GM12865 (cell line): ENCODE measurements at regions not wholly inside any gene's neighbourhood (a gene's known extent, or its start where the extent isn't known, plus 50 kb on each side); places are given as distances from the start of the nearest gene placed in this dataset.

Experiments used
- DNase-seq: peaks from one replicate; pipeline ENCODE4 v3.0.0; 2010; ENCODE audit warnings: low read depth
- H3K4me3 ChIP-seq: 2 replicates; pipeline ENCODE4 v1.5.1; 2011; ENCODE audit warnings: mild to moderate bottlenecking, low read depth, low read length, control low read depth
- TF ChIP-seq, protein P1 (sequence below): IDR thresholded peaks from 2 replicates; pipeline ENCODE4 v1.5.1; 2011; ENCODE audit warnings: low read length, control low read depth, low read depth, inconsistent platforms; ENCODE audit not compliant: insufficient read depth; ENCODE audit errors: missing control alignments

- no peak for DNase-seq
- TF ChIP-seq, protein P1, sequence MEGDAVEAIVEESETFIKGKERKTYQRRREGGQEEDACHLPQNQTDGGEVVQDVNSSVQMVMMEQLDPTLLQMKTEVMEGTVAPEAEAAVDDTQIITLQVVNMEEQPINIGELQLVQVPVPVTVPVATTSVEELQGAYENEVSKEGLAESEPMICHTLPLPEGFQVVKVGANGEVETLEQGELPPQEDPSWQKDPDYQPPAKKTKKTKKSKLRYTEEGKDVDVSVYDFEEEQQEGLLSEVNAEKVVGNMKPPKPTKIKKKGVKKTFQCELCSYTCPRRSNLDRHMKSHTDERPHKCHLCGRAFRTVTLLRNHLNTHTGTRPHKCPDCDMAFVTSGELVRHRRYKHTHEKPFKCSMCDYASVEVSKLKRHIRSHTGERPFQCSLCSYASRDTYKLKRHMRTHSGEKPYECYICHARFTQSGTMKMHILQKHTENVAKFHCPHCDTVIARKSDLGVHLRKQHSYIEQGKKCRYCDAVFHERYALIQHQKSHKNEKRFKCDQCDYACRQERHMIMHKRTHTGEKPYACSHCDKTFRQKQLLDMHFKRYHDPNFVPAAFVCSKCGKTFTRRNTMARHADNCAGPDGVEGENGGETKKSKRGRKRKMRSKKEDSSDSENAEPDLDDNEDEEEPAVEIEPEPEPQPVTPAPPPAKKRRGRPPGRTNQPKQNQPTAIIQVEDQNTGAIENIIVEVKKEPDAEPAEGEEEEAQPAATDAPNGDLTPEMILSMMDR: no peak
- H3K4me3 ChIP-seq: no peak overlapping the region
Observed at GRCh38 chr5:67904366-67904765, 311.2 kb upstream of the PIK3R1 start.

DNA sequence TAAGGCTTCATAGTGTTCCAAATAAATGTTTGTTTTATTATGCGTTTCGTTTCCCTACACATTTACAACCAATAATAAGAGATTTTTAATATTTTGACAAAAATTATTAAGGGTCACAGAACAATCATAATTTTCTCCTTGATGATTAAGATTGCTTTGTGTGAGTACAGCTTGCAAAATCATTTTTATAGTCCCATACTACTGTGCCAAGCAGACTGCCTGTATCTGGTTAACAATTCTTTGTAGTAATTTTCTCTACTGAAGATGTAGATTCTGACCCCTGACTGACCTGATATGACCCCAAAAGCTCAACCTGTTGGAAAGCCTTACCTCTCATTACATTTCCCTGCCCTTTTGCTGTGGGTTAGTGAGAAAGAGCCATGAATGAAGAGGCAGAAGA, 311.9 kb upstream of the PIK3R1 start:
- no peak overlapping the region for H3K4me3 ChIP-seq
- TF ChIP-seq, protein P1: no peak
- no peak for DNase-seq

GRCh38 chr5:67903121-67903520, 312.4 kb upstream of the PIK3R1 start:
- DNase-seq: no peak
- no peak overlapping the region for H3K4me3 ChIP-seq
- TF ChIP-seq, protein P1: no peak

DNA sequence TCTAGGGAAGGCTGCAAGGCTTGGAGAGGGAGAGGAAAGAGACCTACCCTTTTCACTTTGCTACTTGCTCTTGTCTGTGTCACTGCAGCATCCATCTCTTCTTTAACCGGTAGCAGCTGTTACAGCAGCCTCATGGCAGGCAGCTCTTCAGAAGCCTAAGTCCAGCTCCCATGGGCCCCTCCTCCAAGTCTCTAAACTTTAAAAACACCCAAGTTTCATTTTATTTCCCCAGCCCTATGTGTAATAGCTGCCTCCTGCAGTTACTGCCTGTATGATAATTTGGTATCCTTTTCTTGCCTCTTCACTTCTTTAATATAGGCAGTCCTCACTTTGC, 313.1 kb upstream of the PIK3R1 start:
- no peak overlapping the region for H3K4me3 ChIP-seq
- DNase-seq: no peak
- TF ChIP-seq, protein P1: no peak

DNA sequence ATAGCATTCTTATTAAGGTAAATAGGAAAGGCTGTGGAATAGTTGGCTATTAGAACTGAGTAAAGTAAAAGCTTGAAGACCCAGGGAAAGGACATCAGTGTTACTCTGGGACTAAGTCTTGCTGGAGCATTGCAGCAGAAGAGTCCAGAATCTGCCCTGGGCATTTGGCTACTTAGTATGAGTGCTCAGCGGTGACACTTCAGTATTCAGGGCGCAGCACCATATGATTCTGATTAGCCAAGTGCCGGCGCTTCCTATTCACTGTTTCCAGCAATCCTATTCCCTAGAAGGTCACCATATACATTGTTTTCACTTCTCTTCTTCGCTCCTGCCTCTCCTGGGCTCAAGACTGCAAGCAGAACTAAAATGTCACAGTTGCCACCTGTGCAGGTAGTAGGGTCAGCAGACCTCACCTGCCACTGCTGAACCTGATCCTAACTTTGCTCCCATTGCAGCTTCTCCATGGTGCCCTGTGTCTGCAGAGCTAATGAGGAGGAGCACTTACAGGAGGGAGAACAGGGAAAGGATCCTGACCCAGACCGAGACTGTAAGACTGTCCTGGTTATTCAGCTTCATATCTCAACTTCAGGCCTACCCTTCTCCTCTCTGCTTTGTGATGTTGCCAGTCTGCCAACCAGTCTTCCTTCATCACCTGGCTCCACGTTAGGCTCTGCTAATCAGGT, 313.6 kb upstream of the PIK3R1 start:
- TF ChIP-seq, protein P1: no peak
- no peak for DNase-seq

DNA sequence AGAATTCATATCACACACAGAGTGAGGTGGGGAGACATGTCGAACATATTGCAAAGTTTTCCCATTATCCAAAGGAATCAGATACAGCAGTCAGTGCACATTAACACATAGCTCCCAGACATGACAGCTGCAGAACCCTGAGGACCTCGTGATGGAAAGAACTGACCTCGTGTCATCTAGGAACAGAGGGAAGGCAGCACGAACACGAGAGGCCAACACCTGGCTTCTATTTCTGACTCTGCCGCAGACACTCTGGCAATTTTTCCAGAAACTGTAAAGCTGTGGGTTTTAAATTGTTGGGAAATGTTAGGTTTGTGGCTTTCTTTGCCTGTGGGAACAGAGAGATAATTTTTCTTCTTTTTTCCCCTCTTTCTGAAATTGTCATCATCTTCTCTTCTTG, 315.0 kb upstream of the PIK3R1 start:
- DNase-seq: no peak
- H3K4me3 ChIP-seq: no peak overlapping the region
- TF ChIP-seq, protein P1: no peak

More for the DNA sequence above, 313.6 kb upstream of the PIK3R1 start:
- H3K4me3 ChIP-seq: no peak overlapping the region

DNA sequence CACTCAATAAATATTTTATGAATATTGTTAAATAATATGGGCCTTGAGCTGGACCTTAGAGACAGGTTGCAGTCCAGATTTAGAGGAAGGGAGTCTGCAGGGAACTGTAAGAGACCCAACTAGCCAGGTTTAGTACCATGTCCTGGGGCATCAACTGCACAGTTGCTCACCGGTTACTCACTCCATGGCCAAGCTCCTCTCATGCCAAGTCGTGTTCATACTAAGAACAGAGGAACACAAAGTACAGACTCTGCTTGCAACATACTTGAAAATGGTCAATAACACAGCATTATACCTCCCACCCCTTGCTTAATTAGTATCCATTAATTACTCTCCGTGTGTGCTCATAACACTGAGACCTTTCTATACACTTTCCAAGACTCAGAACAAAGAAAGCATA, 317.6 kb upstream of the PIK3R1 start:
- DNase-seq: no peak
- H3K4me3 ChIP-seq: no peak overlapping the region

More for the DNA sequence above, 317.6 kb upstream of the PIK3R1 start:
- TF ChIP-seq, protein P1: no peak
